ENCODE measurements at regions not wholly inside any gene's neighbourhood (a gene's known extent, or its start where the extent isn't known, plus 50 kb on each side); places are given as distances from the start of the nearest gene placed in this dataset.
A peak's percentile ranks its signal among the peaks of the same experiment; 100 is the strongest.

- Histone ChIP-seq H3K79me2 (no peaks in the 10 kb centered on the region), H3K27me3 (no peaks in the 10 kb centered on the region), H3K4me3 (no peak overlapping the region), H3K36me3 (replicated peaks; ENCODE audit: insufficient read depth, low read depth) (no peaks in the 10 kb centered on the region), H2AFZ (no peak overlapping the region), H3K27ac (peak overlapping the region; percentile 38), H3K4me1 (ENCODE audit: insufficient read depth) (peaks cover 7% of the 10 kb centered on the region), H3K4me2 (peak overlapping the region; percentile 45), H3K9me2 (replicated peaks; ENCODE audit: insufficient read depth) (no peaks in the 10 kb centered on the region), H4K20me1 (ENCODE audit: insufficient read depth, poor library complexity, severe bottlenecking) (no peaks in the 10 kb centered on the region), H3K9me3 (ENCODE audit: low read depth) (no peaks in the 10 kb centered on the region)
- TF ChIP-seq EZH2 (IDR thresholded peaks at IDR 0.05; ENCODE audit: borderline replicate concordance) (no peak), EZH2phosphoT487 (IDR thresholded peaks at IDR 0.05; ENCODE audit: low read depth, severe bottlenecking, unreplicated experiment) (no peak), CTCF (IDR thresholded peaks at IDR 0.05; ENCODE audit: poor library complexity) (peak; percentile 35)
- 20% methylated on average over 7 of the region's 7 CpGs for WGBS (ENCODE audit: low lambda C conversion rate, missing lambda C conversion rate)
- peak; percentile 65 for DNase-seq (ENCODE audit: low spot score)
These were observed 141.4 kb upstream of the PRKCQ start for GRCh38 chr10:6721480-6721879.

GRCh38 chr10:6719561-6719960 lies 139.5 kb upstream of the PRKCQ start:
- DNase-seq (ENCODE audit: low spot score), result no peak
- no peaks in the 10 kb centered on the region for H3K9me3 ChIP-seq (ENCODE audit: low read depth)
- H3K79me2 ChIP-seq, result no peaks in the 10 kb centered on the region
- no peaks in the 10 kb centered on the region for H3K27me3 ChIP-seq
- H2AFZ ChIP-seq, result no peak overlapping the region
- H3K4me3 ChIP-seq, result no peak overlapping the region
- H3K27ac ChIP-seq, result no peak overlapping the region
- H3K4me2 ChIP-seq, result no peak overlapping the region
- 73% methylated on average over 2 of the region's 2 CpGs for WGBS (ENCODE audit: low lambda C conversion rate, missing lambda C conversion rate)
- H3K36me3 ChIP-seq (replicated peaks; ENCODE audit: insufficient read depth, low read depth), result no peaks in the 10 kb centered on the region
- H3K9me2 ChIP-seq (replicated peaks; ENCODE audit: insufficient read depth), result no peaks in the 10 kb centered on the region
- no peaks in the 10 kb centered on the region for H4K20me1 ChIP-seq (ENCODE audit: insufficient read depth, poor library complexity, severe bottlenecking)
- H3K4me1 ChIP-seq (ENCODE audit: insufficient read depth), result peaks cover 7% of the 10 kb centered on the region
- TF ChIP-seq CTCF (IDR thresholded peaks at IDR 0.05; ENCODE audit: poor library complexity), result no peak
- no peak for TF ChIP-seq EZH2phosphoT487 (IDR thresholded peaks at IDR 0.05; ENCODE audit: low read depth, severe bottlenecking, unreplicated experiment)

GRCh38 chr10:6718550-6718949 lies 138.5 kb upstream of the PRKCQ start:
- H2AFZ ChIP-seq, result no peak overlapping the region

More at GRCh38 chr10:6718550-6718949, 138.5 kb upstream of the PRKCQ start:
- H3K27ac ChIP-seq, result no peak overlapping the region
- H3K9me2 ChIP-seq (replicated peaks; ENCODE audit: insufficient read depth), result no peaks in the 10 kb centered on the region
- peaks cover 7% of the 10 kb centered on the region for H3K4me1 ChIP-seq (ENCODE audit: insufficient read depth)
- no peaks in the 10 kb centered on the region for H3K9me3 ChIP-seq (ENCODE audit: low read depth)
- no peaks in the 10 kb centered on the region for H4K20me1 ChIP-seq (ENCODE audit: insufficient read depth, poor library complexity, severe bottlenecking)
- no peaks in the 10 kb centered on the region for H3K36me3 ChIP-seq (replicated peaks; ENCODE audit: insufficient read depth, low read depth)
- H3K4me2 ChIP-seq, result no peak overlapping the region
- no peaks in the 10 kb centered on the region for H3K79me2 ChIP-seq
- TF ChIP-seq EZH2phosphoT487 (IDR thresholded peaks at IDR 0.05; ENCODE audit: low read depth, severe bottlenecking, unreplicated experiment), result no peak
- TF ChIP-seq CTCF (IDR thresholded peaks at IDR 0.05; ENCODE audit: poor library complexity), result no peak
- TF ChIP-seq EZH2 (IDR thresholded peaks at IDR 0.05; ENCODE audit: borderline replicate concordance), result no peak
- no peak overlapping the region for H3K4me3 ChIP-seq
- no peak for DNase-seq (ENCODE audit: low spot score)
- no peaks in the 10 kb centered on the region for H3K27me3 ChIP-seq
